Stimulated activated CD4-positive, alpha-beta T cell treated with anti-CD3 and anti-CD28 coated beads, Interleukin-15, amount 100 ng/mL, for 48 hours (primary cell): ENCODE measurements at regions not wholly inside any gene's neighbourhood (a gene's known extent, or its start where the extent isn't known, plus 50 kb on each side); places are given as distances from the start of the nearest gene placed in this dataset.

Experiments
- DNase-seq, 2 donors: peaks; one replicate each; pipeline ENCODE4 v3.0.0-alpha.2; 2020; ENCODE audit warnings: low read depth in 2 of 2

DNA sequence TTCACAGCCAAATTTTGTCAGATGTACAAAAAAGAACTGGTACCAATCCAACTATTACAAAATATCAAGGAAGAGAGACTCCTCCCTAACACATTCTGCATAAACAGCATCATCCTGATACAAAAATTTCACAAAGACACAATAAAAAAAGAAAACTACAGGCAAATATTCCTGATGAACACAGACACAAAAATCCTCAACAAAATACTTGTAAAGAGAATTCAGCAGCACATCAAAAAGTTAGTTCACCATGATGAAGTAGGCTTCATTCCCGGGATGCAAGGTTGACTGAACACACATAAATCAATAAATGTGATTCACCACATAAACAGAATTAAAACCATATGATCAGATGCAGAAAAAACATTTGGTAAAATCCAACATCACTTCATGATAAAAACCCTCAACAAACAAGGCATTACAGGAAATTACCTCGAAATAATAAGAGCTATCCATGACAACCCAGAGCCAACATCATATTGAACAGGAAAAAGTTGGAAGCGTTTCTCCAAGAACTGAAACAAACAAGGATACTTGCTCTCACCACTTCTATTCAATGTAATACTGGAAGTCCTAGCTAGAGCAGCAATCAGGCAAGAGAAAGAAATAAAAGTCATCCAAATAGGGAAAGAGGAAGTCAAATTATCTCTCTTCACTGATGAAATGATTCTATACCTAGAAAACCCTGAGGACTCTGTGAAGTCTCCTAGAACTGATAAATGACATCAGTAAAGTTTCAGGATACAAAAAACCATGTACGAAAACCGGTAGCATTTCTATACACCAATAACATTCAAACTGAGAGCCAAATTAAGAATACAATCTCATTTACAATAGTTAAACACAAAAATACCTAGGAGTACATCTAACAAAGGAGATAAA is 223.1 kb downstream of the REEP3 start:
- DNase-seq: no peak

DNA sequence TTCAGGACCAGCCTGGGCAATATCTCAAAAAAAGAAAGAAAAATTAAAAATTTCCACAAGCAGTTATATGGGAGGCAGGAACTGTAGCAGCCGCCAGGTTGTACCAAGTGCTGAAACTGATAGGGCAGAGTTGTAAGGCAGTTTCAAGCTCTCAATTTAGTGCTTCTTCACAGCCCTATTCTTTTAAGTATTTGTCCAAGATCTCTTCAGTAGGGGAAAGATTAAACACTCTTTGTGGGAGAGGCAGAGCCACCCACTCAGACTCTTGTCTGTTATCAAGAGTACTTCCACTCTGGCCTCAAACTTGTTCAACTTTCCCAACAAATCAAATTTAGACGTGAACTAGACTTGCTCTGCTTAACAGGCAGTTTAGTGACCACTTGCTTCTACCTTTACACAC is 228.7 kb downstream of the REEP3 start:
- no peak for DNase-seq

DNA sequence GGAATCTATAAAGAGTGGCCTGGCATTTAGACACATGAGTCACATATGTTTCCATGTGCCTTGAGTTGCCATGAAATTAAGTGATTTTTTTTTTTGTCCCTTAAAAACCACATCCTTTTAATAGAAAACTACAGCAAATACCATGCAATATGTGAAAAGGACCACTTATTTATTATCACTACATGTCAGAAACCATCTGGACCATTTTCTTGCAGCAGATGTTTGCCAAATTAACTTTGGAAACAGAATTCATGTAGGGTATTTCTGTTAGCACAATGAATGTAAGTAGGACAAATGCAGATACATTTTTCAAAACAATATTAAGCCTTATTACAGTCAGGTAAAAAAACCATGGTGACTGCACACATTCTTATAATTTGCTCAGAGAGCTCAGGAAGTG is 230.6 kb downstream of the REEP3 start:
- no peak for DNase-seq

DNA sequence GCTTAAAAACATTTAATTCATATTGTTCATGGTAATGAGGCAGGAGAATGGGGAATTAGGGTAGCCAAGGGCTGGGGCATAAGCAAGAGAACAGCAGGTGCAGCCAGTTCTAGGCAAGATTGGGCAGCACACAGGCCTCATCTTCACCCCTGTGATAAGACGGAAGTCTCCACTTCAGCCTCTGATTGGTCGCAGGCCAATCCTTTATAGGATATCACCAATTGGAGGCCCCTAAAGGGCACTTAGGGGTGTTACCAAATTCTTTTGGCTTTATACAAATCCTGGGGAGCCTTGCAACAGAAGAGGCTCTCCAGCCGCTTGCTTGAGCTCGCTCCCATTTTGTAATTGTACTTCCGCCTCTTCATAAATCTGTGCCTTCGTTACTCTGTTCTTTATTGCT is 231.1 kb downstream of the REEP3 start:
- DNase-seq: no peak

DNA sequence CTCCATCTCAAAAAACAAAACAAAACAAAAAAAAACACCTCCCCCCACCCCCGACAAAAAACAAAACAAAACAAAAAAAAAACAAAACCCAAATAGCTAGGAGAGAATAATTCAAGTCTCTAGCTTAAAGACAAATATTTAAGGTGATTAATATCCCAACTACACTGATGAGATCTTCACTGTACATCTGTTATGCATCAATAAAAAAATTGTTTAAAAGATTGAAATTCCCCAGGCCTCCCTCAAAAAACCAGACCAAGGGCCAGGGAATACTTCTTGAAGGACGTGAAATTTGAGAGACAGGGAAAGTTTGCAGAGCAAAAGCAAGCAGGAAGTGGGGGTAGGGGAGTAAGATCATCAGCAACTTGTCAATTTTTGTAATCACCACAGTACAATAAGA is 232.6 kb downstream of the REEP3 start:
- no peak for DNase-seq

DNA sequence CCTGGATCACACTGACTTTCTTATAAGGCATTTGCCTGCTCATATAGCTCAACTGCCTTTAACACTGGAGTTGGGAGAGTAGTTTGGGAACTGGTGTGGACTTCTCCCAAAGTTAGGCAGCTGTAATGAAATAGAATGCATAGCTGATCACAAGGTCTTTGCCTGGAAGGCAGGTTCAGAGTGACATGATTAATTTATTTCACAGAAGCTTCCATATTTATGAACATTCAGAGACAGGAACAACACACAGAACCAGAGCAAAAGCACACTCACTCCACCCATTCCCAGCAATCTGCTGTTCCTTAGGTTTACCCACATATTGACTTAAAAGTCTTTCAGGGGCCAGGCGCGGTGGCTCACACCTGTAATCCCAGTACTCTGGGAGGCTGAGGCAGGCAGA is 234.2 kb downstream of the REEP3 start:
- no peak for DNase-seq

DNA sequence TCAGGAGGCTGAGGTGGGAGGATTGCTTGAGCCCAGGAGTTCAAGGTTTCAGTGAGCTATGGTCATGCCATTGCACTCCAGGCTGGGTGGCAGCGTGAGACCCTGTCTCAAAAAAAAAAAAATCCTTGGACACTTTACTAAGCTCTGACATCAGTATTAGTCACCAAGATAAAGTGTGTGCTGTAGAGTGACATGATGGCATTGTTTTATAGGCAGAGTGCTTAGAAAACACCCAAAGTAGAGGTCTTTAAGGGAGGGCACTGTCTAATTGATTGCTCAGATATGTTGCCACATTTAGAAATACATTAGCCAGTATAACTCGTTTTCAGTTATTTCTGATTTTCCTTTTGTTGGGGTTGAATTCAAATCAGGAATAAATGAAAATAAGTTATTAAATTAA is 235.9 kb downstream of the REEP3 start:
- DNase-seq: no peak

DNA sequence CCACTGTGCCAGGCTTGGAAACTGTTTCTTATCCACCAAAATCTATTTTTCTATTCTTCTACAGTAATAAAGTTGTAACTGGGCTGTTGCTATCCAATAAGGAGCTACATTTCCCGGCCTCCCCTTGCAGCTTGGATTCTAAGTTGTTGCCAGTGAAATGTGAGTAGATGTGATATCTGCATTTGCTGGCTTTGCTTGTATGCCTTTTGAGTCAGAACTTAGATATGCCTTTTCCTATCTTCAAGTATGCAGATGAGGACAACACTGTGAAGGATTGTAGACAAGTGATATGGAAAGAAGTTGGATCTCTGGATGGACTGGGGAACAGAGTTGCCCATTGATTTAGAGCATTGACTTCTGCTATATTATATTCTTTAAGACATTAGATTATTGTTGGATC is 236.9 kb downstream of the REEP3 start:
- DNase-seq: no peak

DNA sequence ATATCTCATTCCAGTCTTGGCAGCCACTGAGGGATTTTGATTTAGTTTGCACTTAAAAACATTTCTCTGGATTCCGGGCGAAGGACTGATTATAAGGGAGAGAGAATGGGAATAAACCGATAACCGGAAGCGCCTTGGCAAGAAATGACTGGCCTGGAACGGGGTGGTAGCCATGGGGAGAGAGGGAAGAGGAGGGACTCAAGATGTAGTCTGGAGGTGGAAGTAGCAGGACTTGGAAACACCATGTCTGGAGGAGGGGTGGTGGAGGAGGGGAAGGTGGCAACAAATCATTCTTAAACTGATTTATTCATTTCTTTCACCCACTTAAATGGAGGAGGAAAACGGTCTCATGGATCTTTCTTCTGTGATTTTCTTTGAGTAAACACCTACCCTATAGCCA is 238.1 kb downstream of the REEP3 start:
- no peak for DNase-seq

DNA sequence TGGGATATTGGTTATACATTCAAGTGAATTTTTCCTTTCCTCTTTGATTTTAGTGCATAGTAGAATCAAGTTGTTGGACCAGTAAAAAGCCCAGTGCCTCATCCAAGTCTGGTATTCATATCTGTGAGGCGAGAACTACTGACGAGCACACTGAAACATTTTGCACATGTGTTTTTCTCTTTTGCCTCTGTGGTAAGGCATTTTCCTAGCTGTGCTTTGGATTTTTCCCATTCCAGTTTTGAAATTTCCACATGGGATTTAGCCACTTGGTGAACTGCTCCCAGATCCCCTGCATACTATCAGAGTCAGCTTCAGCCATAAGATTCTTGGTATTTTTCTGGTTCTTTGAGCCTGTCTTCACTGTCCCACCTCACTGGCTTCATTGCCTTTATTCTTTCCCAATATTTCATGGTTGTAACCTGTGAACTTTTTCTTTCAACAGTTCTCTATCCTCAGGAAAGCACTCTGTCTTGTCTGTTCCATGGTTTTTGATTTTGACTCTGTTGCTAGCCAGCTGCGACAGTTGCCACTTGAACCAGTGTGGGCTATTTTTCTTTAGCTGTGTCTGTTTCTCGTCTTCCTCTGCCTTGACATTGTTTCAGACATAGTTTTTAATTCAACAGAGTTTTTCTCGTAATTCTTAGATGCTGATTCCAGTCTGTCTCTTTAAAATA is 239.0 kb downstream of the REEP3 start:
- no peak for DNase-seq

DNA sequence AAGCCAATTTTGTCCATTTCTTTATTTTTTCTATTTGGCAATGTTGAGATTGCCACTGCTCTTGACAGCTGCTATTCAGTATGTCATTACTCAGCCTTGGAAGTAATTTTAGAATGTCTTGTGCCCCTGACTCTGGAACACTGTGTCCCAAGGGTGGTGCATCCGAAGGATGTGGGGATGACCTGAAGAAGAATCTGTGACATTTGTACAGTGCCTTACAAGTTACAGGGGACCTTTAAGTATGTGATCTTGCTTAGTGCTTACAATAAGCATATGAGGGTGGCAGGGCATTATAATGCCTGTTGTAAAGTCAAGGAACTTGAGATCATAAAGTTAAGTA is 239.5 kb downstream of the REEP3 start:
- no peak for DNase-seq

DNA sequence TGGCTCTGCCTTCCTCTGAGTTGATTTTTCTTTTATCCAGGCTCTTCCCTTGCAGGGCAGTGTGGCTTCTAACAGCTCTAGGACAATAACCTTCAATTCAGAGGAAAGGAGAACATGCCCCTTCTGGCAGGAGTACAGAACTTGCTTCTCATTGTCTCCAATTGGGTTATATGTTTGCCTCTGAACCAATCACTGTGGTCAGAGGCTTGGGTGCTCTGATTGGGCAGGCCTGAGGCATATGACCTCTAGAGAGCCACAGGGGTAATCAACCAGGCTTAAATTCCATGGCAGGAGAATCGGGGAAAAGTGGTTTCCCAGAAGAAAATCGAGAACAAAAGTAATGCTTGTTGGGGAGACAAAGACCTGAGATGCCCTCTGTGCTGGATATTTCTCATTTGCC is 240.0 kb downstream of the REEP3 start:
- no peak for DNase-seq

DNA sequence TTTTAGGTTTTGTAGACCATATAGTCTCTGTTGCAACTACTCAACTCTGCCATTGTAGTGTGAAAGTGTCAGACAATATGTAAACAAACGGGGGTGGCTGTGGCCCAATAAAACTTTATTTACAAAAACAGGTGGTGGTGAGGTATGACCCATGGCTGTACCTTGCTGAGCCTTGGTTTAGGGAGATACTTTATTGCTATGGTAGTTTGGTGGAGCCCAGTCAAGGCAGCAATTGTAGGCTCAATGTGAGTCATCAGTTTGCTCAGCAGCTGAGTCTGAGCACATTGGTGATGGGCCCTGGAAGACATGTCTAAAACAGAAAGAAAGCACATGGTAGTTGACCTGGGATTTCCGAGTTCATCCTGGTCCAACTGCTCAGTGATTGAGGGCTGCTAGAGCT is 242.5 kb downstream of the REEP3 start:
- DNase-seq: no peak

DNA sequence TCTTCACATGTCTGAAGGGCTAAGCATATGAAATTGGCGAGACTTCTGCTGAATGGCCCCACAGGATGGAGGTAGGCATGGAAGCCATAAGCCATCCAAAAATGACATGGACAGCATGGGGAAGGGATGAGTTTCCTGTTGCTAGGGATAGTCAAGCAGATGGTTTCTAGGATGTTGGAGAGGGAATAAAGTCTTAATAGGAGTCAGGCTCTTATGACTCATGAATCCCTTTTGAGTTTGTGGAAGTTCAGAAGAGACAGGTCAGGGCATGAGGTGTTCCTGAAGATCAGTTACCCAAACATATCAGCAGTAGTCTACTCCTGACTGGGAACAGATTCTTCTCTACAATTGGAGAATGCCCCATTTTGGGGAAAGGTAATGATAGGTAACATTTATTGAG is 243.9 kb downstream of the REEP3 start:
- DNase-seq: no peak

DNA sequence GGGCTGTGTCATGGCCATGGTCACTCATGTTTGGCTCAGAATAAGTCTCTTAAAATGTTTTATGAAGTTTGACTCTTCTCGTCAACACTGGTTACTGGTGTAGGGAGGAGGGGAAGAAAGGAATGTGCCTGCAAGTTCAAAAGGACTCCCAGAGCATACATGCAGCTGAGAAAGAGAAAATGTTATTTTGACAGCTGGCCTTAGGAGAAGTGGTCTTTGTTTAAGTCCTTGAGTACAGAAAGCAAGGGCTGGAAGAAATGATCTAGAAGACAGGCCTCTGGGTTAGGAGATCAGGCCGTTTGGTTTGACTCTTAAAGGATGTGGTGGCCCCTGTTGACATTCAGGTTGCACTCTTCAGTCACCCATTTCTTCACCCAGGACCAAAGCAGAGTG is 245.5 kb downstream of the REEP3 start:
- DNase-seq: no peak

DNA sequence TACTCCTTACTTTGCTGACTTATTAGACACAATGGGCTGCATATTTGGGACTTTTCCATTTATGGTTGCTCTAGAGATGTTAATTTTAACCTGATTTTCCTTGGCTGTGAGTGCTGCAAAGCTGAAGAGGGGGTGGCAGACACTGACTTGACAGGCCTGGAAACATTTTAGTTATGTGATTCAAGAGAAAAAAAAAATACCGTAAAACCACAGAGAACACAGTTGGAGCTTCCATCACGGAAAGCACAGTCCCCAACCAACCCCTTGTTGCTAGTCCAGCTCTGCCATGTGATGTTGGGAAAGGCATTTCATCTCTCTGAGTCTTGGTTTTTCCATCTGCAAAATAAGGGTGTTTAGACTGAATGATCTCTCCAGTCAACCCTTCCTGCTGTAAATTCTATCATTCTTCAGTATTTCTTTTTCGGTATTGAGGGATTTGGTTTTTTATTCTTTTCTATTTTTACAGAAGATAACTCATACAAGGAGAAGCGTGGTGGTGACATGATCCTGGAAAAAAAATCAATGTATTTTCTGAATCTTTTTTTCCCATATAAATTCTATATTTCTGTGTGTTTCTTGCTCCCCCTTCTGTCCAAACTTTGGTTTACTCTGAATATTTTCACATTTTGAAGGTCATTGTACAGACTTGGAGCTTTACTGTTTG is 246.1 kb downstream of the REEP3 start:
- no peak for DNase-seq

DNA sequence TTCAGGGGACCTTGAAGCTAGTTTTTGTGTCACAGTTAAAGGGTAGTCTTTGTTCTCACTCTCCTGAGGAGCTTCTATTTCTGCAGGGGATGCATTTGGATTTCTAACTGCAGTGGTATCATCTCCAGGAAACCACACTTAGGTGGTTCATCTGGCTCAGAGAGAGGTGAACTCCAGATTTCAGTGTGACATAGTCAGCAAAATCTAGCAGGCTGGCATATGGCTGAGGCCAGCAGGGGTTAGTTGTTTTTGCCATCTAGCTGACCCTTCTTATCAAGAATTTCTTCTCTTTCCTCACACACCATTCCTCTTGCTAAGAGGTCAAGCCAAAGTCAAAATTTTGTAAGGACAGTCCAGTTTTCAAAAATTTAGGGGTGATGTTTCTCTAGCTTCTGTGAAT is 248.2 kb downstream of the REEP3 start:
- no peak for DNase-seq

DNA sequence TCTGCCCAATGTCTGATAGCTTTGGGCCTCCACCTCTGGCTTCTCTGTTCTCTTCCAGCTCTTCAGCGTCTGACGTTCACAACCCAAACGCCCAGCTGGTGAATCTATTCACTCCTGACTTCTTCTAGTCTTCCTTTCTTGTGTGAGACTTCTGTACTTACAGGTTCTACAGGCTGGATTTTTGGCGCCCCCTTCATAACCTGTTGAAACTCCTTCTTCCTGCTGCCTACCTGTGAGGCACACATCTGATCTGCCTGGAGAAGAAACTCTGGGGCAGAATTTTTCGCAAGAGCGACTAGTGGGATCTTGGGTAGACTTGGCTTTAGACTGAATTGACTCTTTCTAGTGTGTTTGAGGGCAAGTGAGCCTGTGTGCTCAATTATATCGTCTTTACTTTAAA is 249.3 kb downstream of the REEP3 start:
- DNase-seq: no peak

DNA sequence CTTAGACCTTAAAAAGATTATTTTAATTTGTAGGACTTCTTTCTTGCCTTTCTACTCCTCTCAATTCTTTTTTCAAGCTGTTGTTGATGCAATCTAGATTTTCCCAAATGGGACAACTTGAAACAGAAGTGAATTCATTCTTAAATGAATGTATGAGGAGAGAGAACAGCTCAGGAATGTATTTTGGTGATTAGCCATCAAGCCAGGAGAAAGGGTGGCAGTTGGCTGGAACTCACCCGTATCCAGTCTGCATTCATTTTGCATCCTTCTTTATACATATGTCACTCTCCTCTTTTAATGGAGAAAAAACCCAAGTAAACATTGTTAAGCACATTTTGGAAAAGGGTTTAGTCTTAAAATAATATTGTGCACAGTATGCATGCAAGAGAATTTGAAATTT is 251.3 kb downstream of the REEP3 start:
- DNase-seq: no peak

DNA sequence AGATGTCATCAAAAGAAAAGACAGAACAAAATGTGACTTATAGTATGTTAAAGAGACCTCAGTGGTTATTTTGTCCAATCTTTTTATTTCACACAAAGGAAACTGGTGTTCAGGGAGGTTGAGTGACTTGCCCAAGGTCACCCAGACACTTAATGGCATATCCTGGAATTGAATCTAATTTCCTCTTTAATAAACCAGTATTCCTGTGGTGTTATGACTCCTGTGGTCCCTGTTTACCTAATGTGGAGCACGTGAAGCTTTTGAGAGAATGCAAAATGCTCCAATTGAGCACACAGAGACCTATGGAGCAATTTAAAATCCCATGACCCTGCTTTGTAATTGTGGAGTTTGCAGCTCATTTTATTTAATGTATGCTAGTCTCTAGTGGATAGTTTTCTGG is 251.9 kb downstream of the REEP3 start:
- DNase-seq: no peak

DNA sequence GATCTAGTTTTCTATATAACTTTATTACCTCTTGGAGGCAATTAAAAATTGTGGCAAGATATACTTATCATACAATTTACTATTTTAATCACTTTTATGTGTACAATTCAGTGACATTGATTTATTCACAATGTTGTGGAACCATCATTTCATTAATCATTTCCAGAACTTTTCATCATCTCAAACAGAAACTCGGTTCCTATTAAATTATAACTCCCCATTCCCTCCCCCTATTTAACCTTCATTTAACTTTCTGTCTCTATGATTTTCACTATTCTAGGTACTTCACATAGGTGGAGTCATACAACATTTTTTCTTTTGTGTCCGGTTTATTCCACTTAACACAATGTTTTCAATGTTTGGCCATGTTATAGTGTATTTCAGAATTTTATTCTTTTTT is 252.8 kb downstream of the REEP3 start:
- no peak for DNase-seq

DNA sequence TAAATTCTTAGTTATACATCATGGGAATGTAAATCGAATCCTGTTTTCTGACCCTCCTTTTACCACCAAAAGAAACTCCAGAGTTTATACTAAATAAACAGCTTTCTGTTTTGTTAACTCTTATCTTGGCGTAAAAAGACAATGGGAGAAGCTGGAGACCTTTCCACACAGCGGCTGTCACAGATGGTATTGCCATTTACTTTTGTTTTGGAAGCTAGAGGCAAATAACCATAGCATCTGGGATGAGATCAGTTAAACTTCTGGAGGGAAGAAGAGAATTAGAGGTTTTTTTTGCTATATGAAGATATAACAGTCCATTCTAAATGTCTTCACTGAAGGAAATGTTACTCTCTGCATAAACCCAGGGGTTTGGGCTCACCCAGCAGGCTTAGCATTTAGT is 258.9 kb downstream of the REEP3 start:
- no peak for DNase-seq

DNA sequence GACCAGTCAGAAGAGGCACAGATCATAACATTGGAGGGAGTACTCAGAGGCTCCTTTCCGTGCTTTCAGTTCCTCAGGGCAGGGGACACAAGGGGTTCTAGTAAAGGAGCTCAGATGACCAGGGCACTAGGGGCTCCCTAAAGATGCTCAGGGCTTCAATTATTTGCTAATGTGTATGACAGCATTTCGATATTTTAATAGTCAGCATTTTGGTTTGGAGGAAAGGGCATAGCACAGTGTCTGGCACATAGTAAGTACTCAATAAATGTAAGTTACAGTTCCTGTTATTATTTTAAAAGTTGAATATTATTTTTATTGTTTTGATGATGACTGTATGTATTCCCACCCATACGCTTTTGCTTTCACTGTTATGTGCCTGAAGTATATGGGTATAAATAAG is 260.0 kb downstream of the REEP3 start:
- DNase-seq: no peak
